ENCODE measurements at regions not wholly inside any gene's neighbourhood (a gene's known extent, or its start where the extent isn't known, plus 50 kb on each side); places are given as distances from the start of the nearest gene placed in this dataset.

DNA sequence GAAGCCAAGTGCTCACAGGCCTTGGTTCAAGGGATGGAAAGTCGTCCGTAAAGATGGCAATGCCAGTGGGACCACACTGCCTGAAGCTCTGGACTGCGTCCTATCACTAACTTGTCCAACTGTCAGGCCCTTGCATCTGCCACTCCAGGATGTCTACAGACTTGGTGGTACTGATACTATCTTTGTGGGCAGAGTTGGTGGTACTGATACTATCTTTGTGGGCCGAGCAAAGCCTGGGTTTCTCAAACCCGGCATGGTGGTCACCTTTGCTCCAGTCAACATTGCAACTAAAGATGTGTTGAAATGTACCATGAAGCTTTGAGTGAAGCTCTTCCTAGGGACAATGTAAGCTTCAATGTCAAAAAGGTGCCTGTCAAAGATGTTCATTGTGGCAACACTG is 128.4 kb upstream of the SEL1L start:
- TF ChIP-seq CTCF (IDR thresholded peaks at IDR 0.05) = no peak
- TF ChIP-seq POLR2A (IDR thresholded peaks at IDR 0.05) = no peak
- TF ChIP-seq EP300 (IDR thresholded peaks at IDR 0.05) = no peak

Data from ovary (tissue), 3 donors.